Testis (tissue), 2 donors: ENCODE measurements at regions not wholly inside any gene's neighbourhood (a gene's known extent, or its start where the extent isn't known, plus 50 kb on each side); places are given as distances from the start of the nearest gene placed in this dataset.

ENCODE experiments used
- POLR2A ChIP-seq: fragments of 450-650 bp; IDR thresholded peaks from one replicate; pipeline ENCODE4 v1.6.1; 2017; ENCODE audit warnings: antibody characterized with exemption, mild to moderate bottlenecking, moderate library complexity
- TF ChIP-seq, protein P1 (sequence below), 3 experiments: fragments of 450-650 bp in 2 of 3; fragments of 200-600 bp in 1 of 3; sonication (generic) in 1 of 3; IDR thresholded peaks; one replicate each; pipeline ENCODE4 v1.5.1; 2016 to 2019; ENCODE audit warnings: antibody characterized with exemption in 3 of 3, mild to moderate bottlenecking in 2 of 3, moderate library complexity in 1 of 3

DNA sequence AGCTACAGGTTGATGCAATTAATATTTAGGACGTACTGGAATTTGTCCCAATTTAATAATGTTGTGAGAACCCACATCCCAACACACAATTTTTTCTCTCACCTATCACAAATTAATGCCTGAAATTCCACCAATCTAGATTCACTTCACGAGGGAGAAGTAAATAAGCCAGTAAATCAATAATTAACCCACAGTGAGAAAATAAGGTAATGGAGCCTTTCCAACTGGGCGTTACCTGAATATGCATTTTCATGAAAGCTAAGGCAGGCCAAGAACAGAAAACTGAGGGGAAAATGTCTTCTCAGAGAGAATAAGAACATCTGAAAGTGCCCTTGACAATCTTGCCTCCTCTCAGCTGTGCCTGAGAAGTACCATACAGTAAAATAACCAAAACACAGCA, 240.8 kb upstream of the NR5A2 start:
- no peak for TF ChIP-seq POLR2A
- TF ChIP-seq, protein P1, sequence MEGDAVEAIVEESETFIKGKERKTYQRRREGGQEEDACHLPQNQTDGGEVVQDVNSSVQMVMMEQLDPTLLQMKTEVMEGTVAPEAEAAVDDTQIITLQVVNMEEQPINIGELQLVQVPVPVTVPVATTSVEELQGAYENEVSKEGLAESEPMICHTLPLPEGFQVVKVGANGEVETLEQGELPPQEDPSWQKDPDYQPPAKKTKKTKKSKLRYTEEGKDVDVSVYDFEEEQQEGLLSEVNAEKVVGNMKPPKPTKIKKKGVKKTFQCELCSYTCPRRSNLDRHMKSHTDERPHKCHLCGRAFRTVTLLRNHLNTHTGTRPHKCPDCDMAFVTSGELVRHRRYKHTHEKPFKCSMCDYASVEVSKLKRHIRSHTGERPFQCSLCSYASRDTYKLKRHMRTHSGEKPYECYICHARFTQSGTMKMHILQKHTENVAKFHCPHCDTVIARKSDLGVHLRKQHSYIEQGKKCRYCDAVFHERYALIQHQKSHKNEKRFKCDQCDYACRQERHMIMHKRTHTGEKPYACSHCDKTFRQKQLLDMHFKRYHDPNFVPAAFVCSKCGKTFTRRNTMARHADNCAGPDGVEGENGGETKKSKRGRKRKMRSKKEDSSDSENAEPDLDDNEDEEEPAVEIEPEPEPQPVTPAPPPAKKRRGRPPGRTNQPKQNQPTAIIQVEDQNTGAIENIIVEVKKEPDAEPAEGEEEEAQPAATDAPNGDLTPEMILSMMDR (IDR thresholded peaks at IDR 0.05) = no peak
